HG03097 (cell line): ENCODE measurements at regions not wholly inside any gene's neighbourhood (a gene's known extent, or its start where the extent isn't known, plus 50 kb on each side); places are given as distances from the start of the nearest gene placed in this dataset.
A peak's percentile ranks its signal among the peaks of the same experiment; 100 is the strongest.

Experiments
- ATAC-seq: cut with Tn5 transposase; IDR thresholded peaks from one replicate; pipeline ENCODE4 v1.9.1; 2021; ENCODE audit not compliant: unreplicated experiment, low FRiP score

DNA sequence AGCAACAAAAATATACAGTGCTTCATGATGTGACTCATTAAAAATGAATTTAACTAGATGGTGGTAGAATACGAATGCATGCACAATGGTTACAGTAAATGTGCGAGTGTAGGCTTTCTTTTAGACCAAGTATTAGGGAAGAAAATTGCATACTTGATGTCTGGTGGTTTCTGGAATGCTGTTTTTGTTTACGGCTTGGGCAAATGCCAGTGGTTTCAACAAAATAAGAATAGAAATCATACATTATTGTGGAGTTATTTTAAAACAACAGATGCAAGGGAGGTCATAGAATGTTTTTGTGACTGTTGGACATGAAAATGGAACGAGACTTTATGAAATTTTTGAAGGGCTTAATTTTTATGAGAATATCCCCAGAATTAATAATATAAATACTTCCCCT lies 580.9 kb downstream of the PLCL1 start:
- no peak for ATAC-seq

DNA sequence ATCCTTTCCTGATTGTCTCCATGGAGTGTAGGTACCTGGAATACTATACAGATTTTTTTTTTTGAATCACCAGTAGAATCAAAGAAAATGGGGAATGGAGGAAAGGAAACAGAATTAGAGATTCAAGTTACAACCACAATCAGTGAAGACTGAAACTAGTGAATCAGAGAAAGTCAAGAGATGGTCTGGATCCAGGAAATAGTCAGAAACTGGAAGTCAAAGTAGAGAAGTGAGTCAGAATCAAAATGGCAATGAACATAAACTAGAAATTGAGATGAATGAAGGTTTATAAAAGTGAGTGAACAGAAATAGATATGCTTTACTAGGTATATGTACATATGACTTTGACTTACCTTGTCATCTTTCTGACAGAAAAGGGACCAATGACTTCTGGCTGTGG lies 579.0 kb downstream of the PLCL1 start:
- no peak for ATAC-seq

DNA sequence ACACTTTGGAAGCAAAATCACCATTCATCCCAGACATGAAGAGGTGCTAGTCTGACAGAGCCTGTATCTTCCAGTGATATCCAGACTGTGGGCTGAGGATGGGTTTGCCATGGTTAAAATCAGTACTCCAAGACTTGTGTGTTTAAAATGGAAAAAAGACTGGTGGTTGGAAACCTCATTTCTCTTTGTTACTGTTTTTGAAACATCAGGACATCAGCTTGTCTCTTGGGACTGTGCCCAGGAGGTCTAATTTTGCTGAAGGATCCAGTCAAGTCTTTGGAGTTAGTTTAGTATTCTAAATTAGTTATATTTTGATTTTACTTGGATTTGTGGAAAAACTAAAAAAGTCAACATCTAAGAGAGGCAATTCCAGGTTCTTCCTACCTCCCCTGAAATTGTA lies 578.4 kb downstream of the PLCL1 start:
- ATAC-seq: no peak

DNA sequence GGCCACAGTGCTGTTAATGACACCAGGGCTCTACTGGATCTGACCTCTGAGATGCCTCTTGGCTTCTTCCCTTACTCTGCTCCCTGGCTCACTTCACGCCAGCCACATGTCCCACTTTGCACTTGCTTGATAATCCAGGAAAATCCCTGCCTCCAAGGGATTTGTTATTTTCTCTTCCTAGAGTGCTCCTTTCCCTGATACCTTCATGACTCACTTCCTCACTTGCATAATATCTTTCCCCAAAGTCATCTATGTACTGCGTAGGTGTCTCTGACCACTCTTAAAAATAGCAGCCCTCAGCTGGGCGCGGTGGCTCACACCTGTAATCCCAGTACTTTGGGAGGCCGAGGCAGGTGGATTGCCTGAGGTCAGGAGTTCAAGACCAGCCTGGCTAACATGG lies 572.3 kb downstream of the PLCL1 start:
- no peak for ATAC-seq

DNA sequence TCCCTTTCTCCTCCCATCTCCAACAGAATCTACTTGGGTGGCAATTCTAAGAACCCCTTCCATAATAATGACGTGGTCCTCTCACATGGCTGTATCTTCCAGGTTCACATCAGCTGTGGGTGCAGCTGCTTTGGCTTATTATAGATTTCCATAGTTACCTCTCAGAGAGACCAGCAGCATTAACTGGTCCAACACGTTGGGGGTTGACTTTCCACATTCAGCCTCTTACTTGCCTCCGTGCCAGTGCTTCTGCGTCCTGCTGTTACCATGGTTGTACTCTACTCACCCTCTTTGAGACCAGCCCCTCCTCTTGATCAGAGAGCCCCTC lies 570.7 kb downstream of the PLCL1 start:
- no peak for ATAC-seq

DNA sequence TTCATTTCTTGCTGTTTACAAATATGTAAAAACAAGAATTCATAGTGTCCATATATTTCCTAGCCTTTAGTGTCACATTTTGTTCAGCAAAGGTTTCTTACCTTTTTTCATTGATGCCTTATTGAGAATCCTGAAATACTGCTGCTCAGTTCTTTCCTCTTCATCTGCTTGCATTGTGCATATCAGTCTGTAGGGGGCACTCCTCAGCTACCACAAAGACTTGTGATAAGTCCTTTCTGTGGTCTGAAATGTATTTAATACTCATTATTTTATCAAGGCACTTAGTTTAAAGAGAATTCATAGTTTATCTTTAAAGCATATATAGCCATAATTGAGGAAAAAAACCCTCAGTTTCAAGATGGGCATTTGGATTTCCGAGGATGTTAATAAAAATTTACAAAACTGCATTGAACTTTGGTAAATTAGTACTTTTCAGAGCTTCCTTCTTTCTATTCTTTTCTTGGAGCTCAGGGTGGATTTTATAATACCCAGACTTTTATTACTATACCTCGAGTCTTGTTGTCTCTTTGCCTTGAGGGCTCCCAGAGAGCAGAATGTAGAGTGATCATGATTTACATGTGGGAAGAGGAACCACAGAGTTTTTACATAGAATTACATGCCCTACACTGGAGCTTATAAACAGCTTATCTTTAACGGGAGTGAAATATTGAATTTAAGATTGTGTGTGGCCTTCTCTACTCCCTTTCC lies 570.1 kb downstream of the PLCL1 start:
- no peak for ATAC-seq

DNA sequence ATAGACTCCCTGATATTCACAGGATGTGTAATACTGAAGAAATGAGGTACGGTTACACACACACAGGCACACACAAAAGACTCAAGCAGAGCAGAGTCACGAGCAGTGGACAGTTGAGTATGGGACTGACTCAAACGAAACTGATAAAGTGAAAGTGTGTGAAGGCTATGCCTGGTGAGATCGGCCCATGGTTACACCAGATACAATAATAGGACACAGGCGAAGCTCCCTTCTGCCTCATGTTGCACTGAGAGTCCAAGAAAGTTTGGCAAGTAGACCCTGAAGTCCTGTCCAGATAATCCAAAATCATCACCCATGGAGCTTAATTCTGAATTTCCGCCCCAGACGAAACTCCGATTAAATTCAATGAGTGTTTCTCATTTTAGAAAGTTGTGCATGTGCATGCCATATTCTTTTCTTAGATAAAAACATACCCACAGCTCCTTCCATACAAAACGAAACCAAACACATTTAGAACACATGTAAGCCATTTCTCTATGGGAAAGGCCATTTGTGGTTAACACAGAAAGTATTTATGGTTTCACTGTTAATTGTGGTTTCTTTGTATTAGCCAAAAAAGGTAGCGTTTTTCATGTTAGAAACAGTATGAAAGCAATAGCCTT lies 567.6 kb downstream of the PLCL1 start:
- ATAC-seq: peak; percentile 97

DNA sequence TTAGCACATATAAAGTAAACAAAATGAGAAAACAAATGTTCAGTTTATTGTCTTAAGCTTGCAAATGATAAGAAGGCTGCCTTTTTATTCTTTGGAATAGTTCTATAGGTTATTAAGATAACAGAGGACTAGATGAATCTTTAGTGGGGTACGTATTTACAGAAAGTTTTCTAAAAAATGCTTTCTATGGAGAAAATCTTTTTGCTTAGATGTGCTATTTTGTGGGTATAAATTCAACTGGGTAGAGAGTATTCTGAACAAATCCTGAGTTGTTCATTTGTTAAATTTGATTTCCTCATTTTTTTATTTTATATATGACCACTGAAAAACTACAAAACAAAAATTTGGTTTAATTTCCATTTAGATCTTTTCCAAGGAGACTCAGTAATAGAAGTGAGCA lies 566.9 kb downstream of the PLCL1 start:
- no peak for ATAC-seq

DNA sequence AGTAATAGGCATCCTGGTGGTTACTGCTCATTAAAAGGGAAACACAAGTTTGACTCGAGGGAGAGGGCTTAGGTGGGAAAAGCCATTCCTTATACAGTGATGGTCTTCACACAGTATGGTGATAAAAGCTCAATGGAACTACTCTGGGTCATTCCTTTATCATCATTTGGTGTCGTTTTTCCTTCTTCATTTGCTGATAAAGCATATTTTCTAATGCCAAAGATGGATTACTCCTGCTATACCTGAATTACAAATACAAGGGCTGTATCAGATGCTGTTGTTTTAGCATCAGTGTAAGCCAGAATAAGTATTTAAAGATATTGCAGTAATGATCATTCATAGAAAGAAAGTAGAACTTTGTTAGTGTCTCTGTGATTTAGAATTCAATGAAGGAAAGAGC lies 563.7 kb downstream of the PLCL1 start:
- no peak for ATAC-seq

DNA sequence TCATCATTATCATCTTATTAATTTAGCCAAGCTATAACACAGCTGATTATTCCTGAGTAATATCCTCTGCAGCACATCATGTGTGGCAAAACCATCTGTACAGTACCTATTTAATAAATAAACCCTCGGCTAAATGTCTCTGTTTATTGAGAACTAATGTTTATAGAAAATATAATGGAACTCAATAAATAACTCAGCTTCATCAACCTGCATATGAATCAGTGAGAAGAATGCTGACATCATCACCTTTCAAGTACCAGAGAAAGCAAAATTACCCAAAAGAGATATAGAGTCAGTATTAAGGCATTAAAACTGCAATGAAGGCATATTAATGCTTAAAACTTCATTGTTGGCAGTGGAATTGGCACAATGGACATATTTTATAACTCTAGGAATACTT lies 558.3 kb downstream of the PLCL1 start:
- no peak for ATAC-seq

DNA sequence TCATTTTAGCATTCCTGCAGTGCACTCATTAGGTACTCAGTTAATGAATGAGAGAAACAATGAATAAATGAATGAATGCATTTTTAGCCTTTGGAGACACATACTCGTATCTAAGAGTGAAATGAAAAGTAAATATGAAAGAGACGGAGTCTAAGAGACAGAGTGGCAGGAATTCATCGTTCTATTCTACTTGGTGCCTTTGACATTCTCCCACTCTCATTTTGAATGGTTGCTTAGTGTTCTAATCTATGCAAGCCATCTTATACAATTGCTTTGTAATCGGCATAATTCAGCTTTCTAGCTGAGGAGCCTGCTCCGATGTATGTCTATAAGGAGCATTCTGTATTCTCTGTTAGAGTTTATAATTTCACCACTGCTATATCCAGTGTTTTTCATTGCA lies 554.9 kb downstream of the PLCL1 start:
- ATAC-seq: no peak

DNA sequence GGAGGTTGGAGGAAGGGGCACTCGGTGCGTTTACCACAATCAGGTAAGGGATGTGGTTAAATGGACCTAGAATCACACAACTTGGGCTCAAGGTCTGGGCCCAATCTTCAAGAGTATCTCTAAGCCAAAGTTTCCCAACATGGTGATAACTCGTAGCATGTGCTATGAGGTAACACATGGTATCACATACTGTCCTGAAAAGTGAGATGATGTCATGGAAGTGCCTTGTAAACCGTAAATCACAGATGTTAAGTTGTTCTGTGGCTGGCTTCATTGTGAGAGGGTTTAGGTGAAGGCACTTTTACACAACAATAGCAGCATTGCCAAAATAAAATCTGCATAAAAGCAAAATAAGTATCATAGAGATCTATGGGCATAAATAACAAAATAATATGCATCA lies 551.8 kb downstream of the PLCL1 start:
- no peak for ATAC-seq

DNA sequence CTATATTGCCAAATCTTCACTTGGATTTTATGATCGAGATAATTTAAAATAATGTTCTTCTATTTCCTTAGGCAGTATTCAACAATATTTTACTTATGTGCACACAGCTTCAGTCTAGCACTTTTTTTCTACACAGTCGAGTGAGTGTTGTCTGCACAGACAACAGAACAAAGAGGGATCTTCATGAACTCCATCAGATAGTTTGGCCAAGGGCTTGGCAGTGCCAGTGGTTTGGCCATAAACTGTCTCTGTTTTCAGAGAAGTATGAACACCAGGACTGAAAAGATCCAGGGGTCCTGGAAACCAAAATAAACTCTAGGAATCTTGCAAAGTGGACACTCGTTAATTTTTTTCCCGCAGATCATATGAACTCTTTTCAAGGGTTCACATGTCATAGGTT lies 547.3 kb downstream of the PLCL1 start:
- ATAC-seq: no peak

DNA sequence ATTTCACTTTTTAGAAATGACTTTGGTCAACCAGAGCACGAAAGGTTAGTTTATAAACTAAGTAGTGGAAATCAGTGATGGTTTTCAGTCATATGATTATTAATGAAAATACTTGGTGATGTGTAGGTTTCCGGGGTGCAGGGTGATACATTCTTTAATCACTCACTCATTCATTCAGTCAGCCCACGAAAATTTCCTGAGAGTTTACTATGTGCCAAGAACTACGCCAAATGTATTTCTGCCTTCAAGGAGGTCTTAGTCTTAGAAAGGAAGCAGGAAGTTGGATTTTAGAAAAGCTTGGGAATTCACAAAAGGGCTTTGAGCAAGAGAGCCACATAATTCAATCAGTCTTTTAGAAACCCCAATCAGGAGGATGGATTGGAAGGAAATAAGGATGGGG lies 543.6 kb downstream of the PLCL1 start:
- ATAC-seq: no peak

DNA sequence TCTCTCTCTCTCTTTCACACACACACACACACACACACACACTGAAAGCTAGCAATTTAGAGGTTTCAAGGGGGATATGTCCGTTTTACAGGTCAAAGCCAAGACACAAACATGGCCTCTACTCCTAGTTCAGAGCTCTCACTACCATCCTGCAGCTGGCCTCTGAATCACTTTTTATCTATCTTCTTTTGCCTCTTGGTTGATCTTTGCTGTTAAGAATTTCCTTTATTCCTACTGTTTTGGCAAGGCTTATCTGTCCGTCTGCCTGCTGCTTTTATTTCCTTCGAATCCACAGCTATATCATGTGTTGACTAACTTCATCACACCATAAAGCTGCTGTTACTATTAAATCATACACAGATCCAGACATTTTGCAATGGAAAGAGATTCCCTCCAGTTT lies 543.0 kb downstream of the PLCL1 start:
- no peak for ATAC-seq

DNA sequence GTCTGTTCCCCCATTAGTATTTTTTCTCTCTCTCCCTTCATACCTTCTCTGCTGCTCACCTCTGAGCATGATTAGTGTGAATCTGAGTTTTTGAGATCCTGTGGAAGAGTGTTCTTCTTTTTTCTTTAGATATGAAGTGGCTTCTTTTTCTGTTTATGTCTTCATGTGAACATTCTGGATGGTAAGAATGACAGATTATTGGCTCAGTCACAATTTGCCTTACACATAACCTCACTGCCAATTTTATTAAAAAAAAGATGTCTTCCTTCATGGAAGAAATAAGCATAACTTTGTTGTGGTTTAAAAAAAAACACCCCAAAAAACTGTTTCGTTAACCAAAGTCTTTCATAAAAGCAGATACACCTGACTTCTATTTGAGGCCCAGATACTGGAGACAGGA lies 539.1 kb downstream of the PLCL1 start:
- ATAC-seq: no peak

DNA sequence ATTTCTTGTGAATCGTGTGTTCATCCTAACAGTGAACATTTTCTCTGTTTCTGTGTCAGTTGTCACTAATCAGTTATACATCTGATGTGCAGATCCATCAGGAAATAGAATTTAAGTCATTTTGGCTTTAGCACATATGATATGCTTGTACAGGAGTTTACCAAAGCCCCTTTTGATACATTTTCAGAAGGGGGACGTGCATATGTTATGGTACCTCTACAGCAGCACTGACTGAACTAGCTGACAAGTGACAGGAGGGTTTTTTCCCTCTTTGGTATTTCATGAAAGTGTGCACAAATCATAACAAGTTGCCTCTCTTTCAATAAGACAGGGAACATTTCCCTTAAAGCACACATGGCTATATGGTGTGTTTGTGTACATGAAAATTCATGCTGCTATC lies 536.5 kb downstream of the PLCL1 start:
- no peak for ATAC-seq

DNA sequence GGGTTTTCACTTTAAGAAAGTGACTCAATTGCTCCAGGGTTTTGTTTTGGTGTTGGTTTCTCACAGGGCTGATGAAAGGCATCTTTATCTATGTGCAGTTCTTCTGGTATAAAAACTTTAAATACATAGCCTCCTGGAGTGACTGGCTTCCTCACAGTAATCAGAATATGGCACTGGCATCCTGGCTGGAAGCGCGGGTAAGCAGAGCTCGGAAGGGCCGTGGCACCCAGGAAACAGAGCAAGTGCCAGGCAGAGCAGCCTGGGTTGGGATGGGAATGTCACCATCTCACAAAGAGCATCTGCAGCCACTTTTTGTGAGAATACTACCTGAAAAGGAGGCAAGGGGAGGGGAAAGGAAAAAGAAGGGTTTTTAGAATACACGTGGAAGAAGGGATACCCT lies 534.7 kb downstream of the PLCL1 start:
- no peak for ATAC-seq

DNA sequence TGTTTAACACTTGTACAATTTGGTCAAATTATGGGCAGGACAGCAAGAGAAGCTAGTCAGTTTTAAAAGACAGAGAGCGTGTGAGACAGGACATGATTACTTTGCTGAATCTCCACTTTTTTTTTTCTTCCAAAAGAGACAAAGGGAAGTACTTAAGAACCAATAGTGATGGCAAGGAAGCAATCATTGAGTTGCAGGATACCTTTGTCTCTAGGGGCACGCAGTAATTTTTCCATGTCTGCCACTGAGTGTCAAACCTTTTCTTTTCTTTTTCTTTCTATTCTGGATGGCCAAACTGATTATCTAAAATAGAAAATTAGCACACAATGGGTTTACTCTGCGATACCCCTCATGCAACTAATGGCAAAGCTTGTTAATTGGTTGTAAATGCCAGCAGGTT lies 533.0 kb downstream of the PLCL1 start:
- no peak for ATAC-seq

DNA sequence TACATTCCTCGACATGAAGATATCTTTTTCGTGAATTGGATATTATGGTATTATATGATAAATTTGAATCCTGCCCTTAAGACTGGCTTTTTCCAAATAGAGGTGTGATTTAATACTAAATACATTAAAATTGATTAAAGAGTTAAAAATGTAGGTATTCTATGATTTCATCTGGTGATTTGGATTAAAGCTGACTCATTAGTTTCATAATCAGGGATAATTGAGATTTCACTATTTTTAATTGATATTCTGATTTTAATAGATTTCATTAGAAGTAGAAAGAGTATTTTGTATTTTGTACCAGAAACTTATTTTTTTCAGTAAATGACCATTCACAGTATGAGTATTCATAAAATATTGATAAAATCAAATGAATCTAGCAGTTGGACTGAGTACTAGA lies 524.1 kb downstream of the PLCL1 start:
- no peak for ATAC-seq

DNA sequence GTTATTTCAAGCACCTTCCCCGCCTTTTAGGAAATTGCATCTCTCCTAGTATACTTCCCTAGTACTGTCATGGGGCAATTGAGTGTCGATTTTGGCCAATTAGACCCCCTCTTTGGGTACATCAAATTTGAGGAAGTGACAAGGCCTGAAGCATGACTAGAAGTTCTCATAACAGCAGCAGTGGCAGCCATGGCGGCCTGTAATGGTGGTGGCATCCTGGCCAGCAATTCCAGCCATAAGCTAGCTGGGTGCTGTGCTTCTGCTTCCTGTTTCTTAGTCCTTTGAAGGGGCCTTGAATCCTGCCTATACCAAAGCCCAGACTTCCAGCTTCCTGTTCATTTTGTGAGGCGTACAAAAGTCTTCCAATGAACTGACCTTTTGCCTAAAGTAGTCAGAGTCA lies 523.1 kb downstream of the PLCL1 start:
- no peak for ATAC-seq

DNA sequence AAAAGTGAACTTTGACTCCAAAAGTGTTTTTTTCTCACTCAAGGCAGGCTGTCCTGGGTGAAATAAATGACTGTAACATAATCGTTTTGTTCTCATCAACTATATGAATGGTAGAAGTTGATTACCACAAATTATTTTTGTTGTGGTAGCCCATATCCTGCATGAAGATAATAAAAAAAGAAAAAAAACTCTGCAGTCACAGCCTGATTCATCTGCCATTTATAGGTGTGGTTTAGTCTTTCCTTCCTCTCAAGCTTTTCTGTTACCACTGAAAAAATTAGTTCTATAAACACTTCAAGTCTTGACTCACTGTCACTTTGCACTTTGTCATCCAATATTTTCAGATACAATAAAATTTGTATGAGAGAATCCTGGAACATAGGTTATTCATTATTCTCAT lies 522.0 kb downstream of the PLCL1 start:
- no peak for ATAC-seq

DNA sequence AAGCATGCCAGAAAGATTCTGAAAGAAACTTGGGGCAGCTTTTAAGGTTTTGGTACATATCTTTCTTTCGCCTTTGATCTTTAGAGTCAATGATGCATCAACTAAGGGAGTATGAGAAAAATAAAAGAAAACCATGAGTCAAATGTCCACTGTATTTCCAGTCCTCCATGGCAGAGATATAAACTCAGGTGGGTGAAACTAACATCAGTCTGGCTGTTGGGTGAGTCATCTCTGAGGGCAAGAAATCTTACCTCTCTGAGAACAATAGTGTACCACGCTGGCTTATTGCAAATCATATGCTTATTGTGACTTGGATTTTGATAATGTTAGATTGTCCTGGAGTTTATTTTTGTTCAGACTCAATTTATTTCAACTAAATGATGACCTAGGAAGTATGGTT lies 521.0 kb downstream of the PLCL1 start:
- ATAC-seq: no peak
